GM19467 (cell line): ENCODE measurements at regions not wholly inside any gene's neighbourhood (a gene's known extent, or its start where the extent isn't known, plus 50 kb on each side); places are given as distances from the start of the nearest gene placed in this dataset.

Experiments used
- ATAC-seq: cut with Tn5 transposase; IDR thresholded peaks from one replicate; pipeline ENCODE4 v1.9.1; 2021; ENCODE audit warnings: mild to moderate bottlenecking, moderate library complexity; ENCODE audit not compliant: unreplicated experiment

- no peak for ATAC-seq
Measured at GRCh38 chr20:50416269-50417022, 93.7 kb upstream of the PTPN1 start.

DNA sequence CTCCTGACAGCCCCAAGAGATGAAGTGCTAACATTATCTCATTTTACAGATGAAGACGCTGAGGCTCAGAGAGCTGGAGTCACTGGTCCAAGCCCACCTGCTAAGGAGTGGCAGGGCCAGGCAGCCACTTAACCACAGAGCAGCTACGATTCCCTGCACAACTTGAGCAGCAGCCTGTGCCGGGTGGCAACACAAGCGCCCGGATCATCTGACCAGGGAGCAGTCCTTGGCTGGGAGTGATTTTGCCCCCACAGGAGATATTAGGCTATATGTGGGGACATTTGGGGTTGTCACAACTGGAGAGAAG is 93.2 kb upstream of the PTPN1 start:
- ATAC-seq, result no peak

- ATAC-seq, result no peak
Measured at GRCh38 chr20:50417484-50418235, 92.5 kb upstream of the PTPN1 start.

DNA sequence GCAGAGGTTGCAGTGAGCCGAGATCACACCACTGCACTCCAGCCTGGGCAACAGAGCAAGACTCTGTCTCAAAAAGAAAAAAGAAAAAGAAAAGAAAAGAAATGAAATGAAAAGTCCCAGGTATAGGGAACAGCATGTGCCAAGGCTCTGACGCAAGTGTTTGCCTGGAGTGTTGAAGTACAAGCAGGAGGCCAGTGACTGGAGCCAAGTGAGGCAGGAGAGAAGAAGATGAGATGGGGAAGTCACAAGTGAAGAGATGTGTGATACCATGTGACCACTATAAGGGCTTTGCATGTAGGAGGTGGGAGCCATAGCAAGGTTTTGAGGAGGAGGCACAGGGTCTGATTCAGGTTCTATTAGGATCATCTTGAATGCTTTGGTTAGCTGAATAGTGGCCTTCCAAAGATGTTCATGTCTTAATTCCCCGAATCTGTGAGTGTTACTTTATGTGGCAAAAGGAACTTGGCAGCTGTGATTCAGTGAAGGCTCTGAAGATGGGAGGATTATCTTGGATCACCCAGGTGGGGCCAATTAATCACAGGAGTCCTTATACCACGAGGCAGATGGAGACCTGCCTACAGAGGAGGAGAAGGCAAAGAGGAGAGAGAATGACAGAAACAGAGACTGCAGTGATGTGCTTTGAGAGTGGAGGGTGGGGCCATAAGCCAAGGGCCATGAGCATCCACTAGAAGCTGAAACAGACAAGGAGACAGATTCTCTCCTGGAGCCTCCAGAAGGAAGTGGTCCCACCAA is 91.1 kb upstream of the PTPN1 start:
- ATAC-seq, result no peak

DNA sequence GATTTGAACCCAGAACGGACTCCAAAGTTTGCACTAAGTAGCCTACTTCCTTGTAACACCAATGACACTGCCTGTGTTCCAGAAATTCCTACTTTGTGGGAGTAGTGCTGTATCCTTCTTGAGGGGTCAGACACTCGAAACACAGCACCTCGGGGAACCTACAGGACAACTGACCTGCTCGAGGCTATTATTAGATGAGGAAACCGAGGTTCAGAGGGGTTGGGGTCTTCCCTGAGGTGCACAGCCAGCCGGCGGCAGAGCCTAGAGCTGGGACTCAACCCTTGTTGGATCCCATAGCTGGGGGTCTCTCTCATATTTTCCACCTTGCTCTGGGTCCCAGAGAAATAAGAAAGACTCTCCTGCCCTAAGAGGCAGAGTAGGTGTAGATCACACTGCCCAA is 89.8 kb upstream of the PTPN1 start:
- ATAC-seq, result no peak

DNA sequence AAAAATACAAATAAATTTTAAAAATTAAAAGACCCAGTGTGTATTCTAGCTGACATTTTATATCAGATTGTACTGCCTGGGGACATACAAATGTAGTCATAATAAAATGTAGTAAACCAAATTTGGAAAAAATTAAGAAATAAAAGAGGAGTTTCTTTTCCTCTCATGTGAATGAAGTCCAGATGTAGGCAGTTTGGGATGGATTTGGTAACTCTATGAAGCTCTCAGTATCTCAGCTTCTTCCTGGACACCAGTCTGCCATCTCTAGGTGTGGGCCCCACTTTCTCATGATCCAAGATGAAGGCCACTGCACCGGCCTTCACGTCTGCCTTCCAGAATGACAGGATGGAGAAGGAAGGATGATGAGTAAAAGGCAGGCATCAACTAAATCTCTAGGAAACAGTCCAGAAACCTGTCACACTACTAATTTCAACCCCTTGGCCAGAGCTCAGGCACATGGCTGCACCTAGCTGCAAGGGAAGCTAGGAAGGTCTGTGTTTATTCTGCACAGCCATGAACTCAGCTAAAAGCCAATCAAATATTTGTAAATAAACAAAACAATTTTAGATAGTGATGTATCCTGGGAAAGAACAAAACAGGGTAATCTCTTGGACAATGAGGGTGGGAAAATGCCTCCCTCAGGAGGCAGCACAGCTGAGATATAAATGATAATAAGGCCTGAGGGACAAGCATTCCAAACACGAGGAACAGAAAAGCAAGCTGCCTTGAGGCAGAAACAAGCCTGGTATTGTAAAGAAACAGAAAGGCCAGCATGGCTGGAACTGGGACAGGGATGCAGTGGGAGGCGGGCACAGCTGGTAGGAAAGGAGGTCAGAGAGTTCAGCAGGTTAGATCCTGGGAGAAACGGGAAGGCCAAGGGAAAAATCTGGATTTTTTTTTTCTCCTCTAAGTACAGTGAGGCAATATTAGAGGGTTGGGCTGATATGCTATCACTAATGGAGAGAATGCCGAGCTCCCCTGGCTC is 88.5 kb upstream of the PTPN1 start:
- ATAC-seq, result no peak

- ATAC-seq, result no peak
Measured at GRCh38 chr20:50423758-50424157, 86.4 kb upstream of the PTPN1 start.

DNA sequence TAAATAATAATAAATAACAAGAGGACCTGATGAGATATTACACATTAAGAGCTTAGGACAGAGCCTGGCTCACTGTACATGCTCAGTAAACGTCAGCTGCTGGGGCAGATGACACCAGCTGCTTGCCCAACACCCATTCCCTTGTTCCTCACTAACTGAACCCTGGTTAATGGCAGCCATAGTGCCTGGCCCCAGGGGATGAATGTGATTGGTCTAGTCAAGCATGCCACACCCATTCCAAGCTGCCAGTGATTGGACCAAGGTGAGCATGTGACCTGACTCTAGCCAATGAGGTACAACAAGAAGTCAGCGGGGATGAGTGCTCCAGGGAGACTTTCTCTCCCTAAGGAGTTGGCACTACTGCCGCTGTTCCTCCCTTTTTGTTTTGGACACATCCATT is 85.1 kb upstream of the PTPN1 start:
- ATAC-seq, result no peak

GRCh38 chr20:50426866-50427718 is 83.1 kb upstream of the PTPN1 start:
- no peak for ATAC-seq

DNA sequence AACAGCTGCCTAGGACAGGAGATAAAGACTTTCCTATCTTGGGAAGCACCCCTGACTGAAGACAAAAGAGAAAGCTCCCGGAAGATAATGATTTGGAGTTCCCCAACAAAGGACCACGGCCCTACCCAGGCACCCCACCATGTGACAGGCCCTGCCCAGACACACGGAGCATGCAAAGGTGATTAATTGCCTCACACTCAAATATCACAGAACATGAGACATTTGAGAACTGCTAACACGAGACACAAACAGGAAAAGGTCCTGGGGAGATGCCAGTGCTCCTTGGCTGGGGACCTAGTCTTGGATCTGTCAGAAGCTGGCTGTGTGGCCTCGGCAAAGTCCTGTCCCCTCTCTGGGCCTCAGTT is 82.5 kb upstream of the PTPN1 start:
- no peak for ATAC-seq

- no peak for ATAC-seq
Measured at GRCh38 chr20:50428097-50428828, 81.9 kb upstream of the PTPN1 start.

DNA sequence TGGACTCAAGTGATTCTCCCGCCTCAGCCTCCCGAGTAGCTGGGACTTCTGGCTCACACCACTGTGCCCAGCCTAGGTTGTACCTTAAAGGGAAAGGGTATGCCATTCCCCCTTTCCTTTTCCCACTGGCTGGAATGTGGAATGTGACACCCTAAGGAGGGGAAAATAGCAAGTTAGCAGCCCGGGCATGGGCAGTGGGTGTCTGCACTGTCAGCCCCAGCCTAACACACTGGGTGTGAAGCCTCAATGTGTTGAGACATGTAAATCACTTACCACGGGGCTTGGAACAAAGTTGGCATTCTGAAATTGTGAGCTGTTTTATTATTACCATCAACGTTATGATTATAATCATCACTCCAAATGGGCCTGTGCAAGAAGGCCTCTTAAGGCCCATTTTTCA is 80.8 kb upstream of the PTPN1 start:
- no peak for ATAC-seq

GRCh38 chr20:50431066-50431450 is 79.1 kb upstream of the PTPN1 start:
- ATAC-seq, result no peak

- ATAC-seq, result no peak
Measured at GRCh38 chr20:50433001-50433761, 77.0 kb upstream of the PTPN1 start.

DNA sequence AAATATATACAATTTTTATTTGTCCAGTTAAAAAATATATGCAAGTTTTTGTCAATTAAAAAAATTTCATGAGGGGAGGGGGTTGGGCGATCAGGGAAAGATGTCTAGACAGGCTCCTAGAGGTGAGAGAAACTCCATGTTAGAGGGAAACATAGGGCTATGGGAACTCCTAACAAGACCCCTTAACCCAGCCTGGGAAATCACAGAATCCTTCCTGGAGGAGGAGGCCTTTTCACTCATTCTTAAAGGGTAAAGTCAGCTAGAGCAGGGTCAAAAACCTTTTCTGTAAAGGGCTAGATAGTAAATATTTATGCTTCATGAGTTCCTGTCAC is 75.9 kb upstream of the PTPN1 start:
- ATAC-seq, result no peak

DNA sequence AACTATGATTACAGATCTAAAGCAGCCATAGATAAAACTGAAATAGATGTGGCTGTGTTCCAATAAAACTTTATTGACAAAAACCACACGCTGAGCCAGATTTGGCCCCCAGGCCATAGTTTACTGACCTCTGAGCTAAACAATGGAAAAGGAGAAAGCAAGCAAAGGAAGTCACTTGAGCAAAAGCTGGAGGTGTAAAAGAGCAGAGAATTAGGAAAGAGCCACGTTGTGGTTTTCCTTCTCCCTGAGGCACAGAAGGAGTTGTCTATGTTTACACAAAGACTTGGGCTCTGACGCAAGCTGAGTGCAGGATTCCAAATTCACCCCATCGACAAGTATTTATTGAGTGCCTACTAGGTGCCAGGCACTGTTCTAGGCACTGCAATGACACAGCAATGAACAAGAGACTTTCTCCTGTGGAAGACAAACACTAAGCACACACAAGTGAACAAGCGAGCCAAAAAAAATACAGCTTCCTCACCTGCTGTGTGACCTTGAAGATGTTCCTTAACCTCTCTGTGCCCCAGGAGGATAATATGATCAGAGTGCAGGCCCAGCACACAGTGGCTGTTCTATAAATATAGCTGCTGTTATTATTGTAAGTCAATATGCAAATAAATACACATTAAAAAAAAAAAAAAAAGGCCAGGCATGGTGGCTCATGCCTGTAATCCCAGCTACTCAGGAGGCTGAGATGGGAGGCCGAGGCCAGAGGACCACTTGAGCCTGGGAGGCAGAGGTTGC is 75.4 kb upstream of the PTPN1 start:
- no peak for ATAC-seq

- ATAC-seq, result no peak
Measured at GRCh38 chr20:50435397-50436051, 74.7 kb upstream of the PTPN1 start.
